AG04449 (cell line): ENCODE measurements at regions not wholly inside any gene's neighbourhood (a gene's known extent, or its start where the extent isn't known, plus 50 kb on each side); places are given as distances from the start of the nearest gene placed in this dataset.

Experiments
- CTCF ChIA-PET: fragments of 350-600 bp; formaldehyde crosslinking; extraction: SDS; loops from one replicate; lab custom pipeline; 2021; ENCODE audit warnings: antibody characterized with exemption; lab: Yijun Ruan, JAX
- POLR2A ChIA-PET: fragments of 400-600, 350-600 bp; formaldehyde crosslinking; extraction: SDS; loops from one replicate; lab custom pipeline; 2020; ENCODE audit warnings: antibody characterized with exemption, inconsistent platforms; lab: Yijun Ruan, JAX
- DNase-seq: peaks from one replicate; pipeline ENCODE4 v3.0.0-alpha.2; 2010; ENCODE audit warnings: low read depth, low spot score
- H3K4me3 ChIP-seq: 2 replicates; pipeline ENCODE4 v1.5.1; 2011; ENCODE audit warnings: low read depth, mild to moderate bottlenecking, control low read depth, low read length
- CTCF ChIP-seq: IDR thresholded peaks from one replicate; pipeline ENCODE4 v1.5.1; 2011; ENCODE audit warnings: mild to moderate bottlenecking, moderate library complexity, low read length, control low read depth, inconsistent platforms; ENCODE audit not compliant: insufficient read depth; ENCODE audit errors: missing control alignments

DNA sequence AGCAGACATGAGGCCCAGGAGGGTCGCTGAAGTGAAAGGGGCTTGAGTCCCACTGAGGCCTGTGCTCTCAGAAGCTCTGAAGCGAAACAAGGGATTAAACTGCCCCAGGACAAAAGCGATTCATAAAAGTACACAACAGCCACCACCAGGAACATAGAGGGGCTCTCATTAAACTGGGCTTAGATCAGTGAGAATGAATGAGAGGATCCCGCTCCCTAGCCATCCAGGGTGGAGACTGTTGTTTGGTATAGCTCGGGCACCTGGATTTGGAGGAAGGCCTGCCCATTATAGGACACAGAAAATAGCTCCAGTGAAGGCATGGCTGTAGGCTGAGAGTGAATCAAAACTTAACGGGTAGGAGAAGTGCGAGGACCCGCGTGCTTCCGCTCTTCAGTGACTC, 91.6 kb upstream of the TAB2 start:
- no peak for TF ChIP-seq CTCF
- ChIA-PET CTCF (no interaction called here), POLR2A (no interaction called here)
- no peak overlapping the region for H3K4me3 ChIP-seq
- DNase-seq = no peak

- POLR2A ChIA-PET = no interaction called here
- no peak overlapping the region for H3K4me3 ChIP-seq
- no peak for DNase-seq
- TF ChIP-seq CTCF = no peak
- CTCF ChIA-PET = no interaction called here
These were observed 89.7 kb upstream of the TAB2 start for GRCh38 chr6:149227796-149228195.

DNA sequence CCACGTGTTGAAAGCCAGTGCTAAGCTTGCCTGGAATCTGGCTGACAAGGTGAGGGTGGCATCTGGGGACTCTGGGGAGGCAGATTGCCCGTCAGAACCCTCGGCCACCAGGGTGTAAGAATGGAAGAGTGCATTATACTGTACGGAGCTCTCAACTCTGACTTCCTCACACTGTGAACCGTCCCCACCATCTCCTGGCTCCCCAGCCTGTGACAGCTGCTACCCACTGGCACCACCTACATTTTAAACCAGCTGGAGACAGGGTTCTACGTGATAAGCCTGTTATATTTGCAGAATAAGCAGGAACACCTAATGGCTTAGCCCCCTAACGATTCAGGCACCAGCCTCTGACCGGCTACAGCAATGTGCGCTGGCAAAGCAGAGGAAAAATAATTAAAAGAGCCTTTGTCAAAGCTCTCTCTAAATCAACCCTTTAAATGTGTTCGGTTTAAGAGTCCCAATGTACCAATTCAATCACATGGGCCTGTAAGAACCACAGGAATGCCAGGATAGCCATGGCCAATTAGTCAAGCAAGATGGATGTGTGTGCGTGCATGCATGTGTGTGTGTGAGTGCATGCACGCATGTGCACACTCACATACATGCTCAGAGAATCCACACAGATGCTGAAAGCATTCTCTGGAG, 89.1 kb upstream of the TAB2 start:
- ChIA-PET CTCF (no interaction called here), POLR2A (no interaction called here)
- TF ChIP-seq CTCF = no peak
- H3K4me3 ChIP-seq = no peak overlapping the region
- no peak for DNase-seq

DNA sequence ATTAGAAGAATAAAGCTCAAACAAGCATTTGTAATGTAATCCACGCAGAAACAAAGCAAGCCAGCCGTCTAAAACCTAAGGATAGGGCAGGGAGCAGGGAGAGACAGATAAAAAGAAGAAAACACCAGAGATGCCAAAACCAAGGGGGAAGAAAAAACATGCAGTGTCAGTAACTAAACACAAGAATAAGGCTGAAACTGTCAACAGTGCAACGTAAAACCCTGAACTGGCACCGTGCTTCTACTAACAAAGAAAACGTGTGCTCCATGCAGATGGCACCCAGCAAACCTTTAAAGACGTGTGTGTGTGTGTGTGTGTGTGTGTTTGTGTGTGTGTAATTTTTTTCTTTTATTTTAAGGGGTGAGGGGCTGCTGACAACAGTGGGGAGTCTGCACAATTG, 88.4 kb upstream of the TAB2 start:
- TF ChIP-seq CTCF = no peak
- CTCF ChIA-PET = no interaction called here
- no peak for DNase-seq
- no peak overlapping the region for H3K4me3 ChIP-seq
- POLR2A ChIA-PET = no interaction called here

GRCh38 chr6:149230712-149231460, 86.6 kb upstream of the TAB2 start:
- TF ChIP-seq CTCF = no peak
- DNase-seq = no peak
- CTCF ChIA-PET = interaction anchor here (0.6 to 1.1 kb wide), 2 partner anchors 8 to 27 kb away, joined by 3 read pairs; no protein-coding TSS in a partner anchor
- POLR2A ChIA-PET = no interaction called here
- H3K4me3 ChIP-seq = no peak overlapping the region

- POLR2A ChIA-PET = no interaction called here
- TF ChIP-seq CTCF = no peak
- CTCF ChIA-PET = interaction anchor here (1.1 kb wide), 2 partner anchors 8 to 200 kb away, joined by 3 to 6 read pairs; no protein-coding TSS in a partner anchor
- no peak overlapping the region for H3K4me3 ChIP-seq
- no peak for DNase-seq
These were observed 85.7 kb upstream of the TAB2 start for GRCh38 chr6:149231778-149232177.
